ENCODE measurements at regions not wholly inside any gene's neighbourhood (a gene's known extent, or its start where the extent isn't known, plus 50 kb on each side); places are given as distances from the start of the nearest gene placed in this dataset.
A peak's percentile ranks its signal among the peaks of the same experiment; 100 is the strongest.

- Histone ChIP-seq H3K9me3 (replicated peaks) (peaks cover 11% of the 10 kb centered on the region), H3K36me3 (no peaks in the 10 kb centered on the region), H3K4me1 (no peaks in the 10 kb centered on the region), H3K4me3 (no peak overlapping the region), H3K27me3 (no peaks in the 10 kb centered on the region), H3K27ac (no peak overlapping the region)
- DNase-seq, result no peak
Measured at GRCh38 chrX:10952619-10953018, 158.5 kb upstream of the HCCS start.

- Histone ChIP-seq H3K4me3 (no peak overlapping the region), H3K9me3 (replicated peaks) (peaks cover 6% of the 10 kb centered on the region; the same call in 1 of the 2 replicates), H3K36me3 (no peaks in the 10 kb centered on the region), H3K4me1 (no peaks in the 10 kb centered on the region), H3K27me3 (no peaks in the 10 kb centered on the region), H3K27ac (no peak overlapping the region)
- no peak for DNase-seq
Measured at GRCh38 chrX:10965174-10965798, 145.8 kb upstream of the HCCS start.

- Histone ChIP-seq H3K9me3 (replicated peaks) (peaks cover 6% of the 10 kb centered on the region; the same call in 1 of the 2 replicates), H3K4me3 (no peak overlapping the region), H3K27ac (no peak overlapping the region), H3K36me3 (no peaks in the 10 kb centered on the region), H3K4me1 (peaks cover 1% of the 10 kb centered on the region; the same call in 1 of the 2 replicates), H3K27me3 (no peaks in the 10 kb centered on the region)
- no peak for DNase-seq
Measured at GRCh38 chrX:10966057-10966456, 145.1 kb upstream of the HCCS start.

GRCh38 chrX:10971176-10971575, 140.0 kb upstream of the HCCS start:
- Histone ChIP-seq H3K9me3 (replicated peaks) (peaks cover 10% of the 10 kb centered on the region), H3K27ac (no peak overlapping the region), H3K4me3 (no peak overlapping the region), H3K27me3 (no peaks in the 10 kb centered on the region), H3K4me1 (peaks cover 8% of the 10 kb centered on the region; the same call in 1 of the 2 replicates), H3K36me3 (no peaks in the 10 kb centered on the region)
- no peak for DNase-seq

GRCh38 chrX:10971759-10972158, 139.4 kb upstream of the HCCS start:
- no peak overlapping the region for H3K27ac ChIP-seq
- H3K4me3 ChIP-seq, result no peak overlapping the region
- no peaks in the 10 kb centered on the region for H3K27me3 ChIP-seq
- H3K9me3 ChIP-seq (replicated peaks), result peaks cover 15% of the 10 kb centered on the region
- DNase-seq, result no peak
- H3K36me3 ChIP-seq, result no peaks in the 10 kb centered on the region
- H3K4me1 ChIP-seq, result peaks cover 8% of the 10 kb centered on the region; the same call in 1 of the 2 replicates

GRCh38 chrX:10972706-10973105, 138.4 kb upstream of the HCCS start:
- no peaks in the 10 kb centered on the region for H3K36me3 ChIP-seq
- H3K27ac ChIP-seq, result no peak overlapping the region
- peaks cover 8% of the 10 kb centered on the region; the same call in 1 of the 2 replicates for H3K4me1 ChIP-seq
- peaks cover 13% of the 10 kb centered on the region for H3K9me3 ChIP-seq (replicated peaks)
- no peak for DNase-seq
- H3K4me3 ChIP-seq, result no peak overlapping the region
- no peaks in the 10 kb centered on the region for H3K27me3 ChIP-seq

GRCh38 chrX:10974920-10975319, 136.2 kb upstream of the HCCS start:
- Histone ChIP-seq H3K4me1 (peaks cover 8% of the 10 kb centered on the region; the same call in 1 of the 2 replicates), H3K27ac (no peak overlapping the region), H3K4me3 (no peak overlapping the region), H3K27me3 (no peaks in the 10 kb centered on the region), H3K9me3 (replicated peaks) (peaks cover 9% of the 10 kb centered on the region), H3K36me3 (no peaks in the 10 kb centered on the region)
- peak in 1 of 2 experiments; percentile 29 for DNase-seq

- Histone ChIP-seq H3K4me3 (no peak overlapping the region), H3K27me3 (no peaks in the 10 kb centered on the region), H3K4me1 (no peaks in the 10 kb centered on the region), H3K9me3 (replicated peaks) (peaks cover 5% of the 10 kb centered on the region), H3K36me3 (no peaks in the 10 kb centered on the region), H3K27ac (no peak overlapping the region)
- DNase-seq, result no peak
Measured at GRCh38 chrX:10979956-10980355, 131.2 kb upstream of the HCCS start.

GRCh38 chrX:10981506-10981905, 129.6 kb upstream of the HCCS start:
- no peaks in the 10 kb centered on the region; the same call in 1 of the 2 replicates for H3K4me1 ChIP-seq
- DNase-seq, result no peak
- no peaks in the 10 kb centered on the region for H3K27me3 ChIP-seq
- no peak overlapping the region for H3K4me3 ChIP-seq
- H3K27ac ChIP-seq, result no peak overlapping the region
- H3K9me3 ChIP-seq (replicated peaks), result peaks cover 2% of the 10 kb centered on the region
- H3K36me3 ChIP-seq, result no peaks in the 10 kb centered on the region

- H3K27ac ChIP-seq, result no peak overlapping the region
- no peak overlapping the region for H3K4me3 ChIP-seq
- H3K27me3 ChIP-seq, result no peaks in the 10 kb centered on the region
- H3K36me3 ChIP-seq, result no peaks in the 10 kb centered on the region
- no peaks in the 10 kb centered on the region for H3K9me3 ChIP-seq (replicated peaks)
- peaks cover 9% of the 10 kb centered on the region for H3K4me1 ChIP-seq
- no peak for DNase-seq
Measured at GRCh38 chrX:10983526-10983925, 127.6 kb upstream of the HCCS start.

- Histone ChIP-seq H3K36me3 (no peaks in the 10 kb centered on the region), H3K27me3 (no peaks in the 10 kb centered on the region), H3K4me3 (no peak overlapping the region), H3K27ac (no peak overlapping the region), H3K9me3 (replicated peaks) (no peaks in the 10 kb centered on the region), H3K4me1 (peaks cover 15% of the 10 kb centered on the region)
- DNase-seq, result no peak
Measured at GRCh38 chrX:10984213-10984612, 126.9 kb upstream of the HCCS start.

GRCh38 chrX:10986616-10987015, 124.5 kb upstream of the HCCS start:
- Histone ChIP-seq H3K4me1 (peaks cover 38% of the 10 kb centered on the region), H3K27me3 (no peaks in the 10 kb centered on the region), H3K4me3 (no peak overlapping the region), H3K36me3 (no peaks in the 10 kb centered on the region), H3K9me3 (replicated peaks) (no peaks in the 10 kb centered on the region), H3K27ac (no peak overlapping the region)
- no peak for DNase-seq

- DNase-seq, result no peak
- peak overlapping the region; percentile 81 for H3K27ac ChIP-seq
- no peaks in the 10 kb centered on the region for H3K9me3 ChIP-seq (replicated peaks)
Measured at GRCh38 chrX:10988653-10989052, 122.5 kb upstream of the HCCS start.

GRCh38 chrX:10989386-10989785, 121.7 kb upstream of the HCCS start:
- Histone ChIP-seq H3K4me3 (no peak overlapping the region), H3K27me3 (no peaks in the 10 kb centered on the region), H3K9me3 (replicated peaks) (no peaks in the 10 kb centered on the region), H3K4me1 (peaks cover 44% of the 10 kb centered on the region), H3K36me3 (no peaks in the 10 kb centered on the region), H3K27ac (peak overlapping the region; percentile 81)
- peak; percentile 63 to 82 for DNase-seq

More at GRCh38 chrX:10988653-10989052, 122.5 kb upstream of the HCCS start:
- Histone ChIP-seq H3K4me1 (peaks cover 44% of the 10 kb centered on the region), H3K36me3 (no peaks in the 10 kb centered on the region), H3K4me3 (no peak overlapping the region), H3K27me3 (no peaks in the 10 kb centered on the region)

- peaks cover 44% of the 10 kb centered on the region for H3K4me1 ChIP-seq
- DNase-seq, result peak; percentile 10 to 28
- no peaks in the 10 kb centered on the region for H3K36me3 ChIP-seq
- no peaks in the 10 kb centered on the region for H3K27me3 ChIP-seq
- H3K9me3 ChIP-seq (replicated peaks), result no peaks in the 10 kb centered on the region
- H3K27ac ChIP-seq, result peak overlapping the region; percentile 81
- no peak overlapping the region for H3K4me3 ChIP-seq
Measured at GRCh38 chrX:10990418-10990817, 120.7 kb upstream of the HCCS start.

- no peak for DNase-seq
Measured at GRCh38 chrX:10990976-10991375, 120.2 kb upstream of the HCCS start.

More at GRCh38 chrX:10990976-10991375, 120.2 kb upstream of the HCCS start:
- no peaks in the 10 kb centered on the region for H3K36me3 ChIP-seq
- H3K9me3 ChIP-seq (replicated peaks), result no peaks in the 10 kb centered on the region
- no peaks in the 10 kb centered on the region for H3K27me3 ChIP-seq
- peaks cover 44% of the 10 kb centered on the region for H3K4me1 ChIP-seq
- no peak overlapping the region for H3K4me3 ChIP-seq
- peak overlapping the region; percentile 81; the same call in 1 of the 2 replicates for H3K27ac ChIP-seq

All from SJCRH30 (cell line).